ENCODE measurements at regions not wholly inside any gene's neighbourhood (a gene's known extent, or its start where the extent isn't known, plus 50 kb on each side); places are given as distances from the start of the nearest gene placed in this dataset.

GRCh38 chr14:101361044-101361443, 200.3 kb upstream of the DIO3 start:
- in situ Hi-C loops (cut with MboI; ENCODE audit: low sequenced_read_pairs), result no loop called here

- in situ Hi-C loops (cut with MboI; ENCODE audit: low sequenced_read_pairs), result no loop called here
Measured at GRCh38 chr14:101361451-101362433, 199.6 kb upstream of the DIO3 start.

DNA sequence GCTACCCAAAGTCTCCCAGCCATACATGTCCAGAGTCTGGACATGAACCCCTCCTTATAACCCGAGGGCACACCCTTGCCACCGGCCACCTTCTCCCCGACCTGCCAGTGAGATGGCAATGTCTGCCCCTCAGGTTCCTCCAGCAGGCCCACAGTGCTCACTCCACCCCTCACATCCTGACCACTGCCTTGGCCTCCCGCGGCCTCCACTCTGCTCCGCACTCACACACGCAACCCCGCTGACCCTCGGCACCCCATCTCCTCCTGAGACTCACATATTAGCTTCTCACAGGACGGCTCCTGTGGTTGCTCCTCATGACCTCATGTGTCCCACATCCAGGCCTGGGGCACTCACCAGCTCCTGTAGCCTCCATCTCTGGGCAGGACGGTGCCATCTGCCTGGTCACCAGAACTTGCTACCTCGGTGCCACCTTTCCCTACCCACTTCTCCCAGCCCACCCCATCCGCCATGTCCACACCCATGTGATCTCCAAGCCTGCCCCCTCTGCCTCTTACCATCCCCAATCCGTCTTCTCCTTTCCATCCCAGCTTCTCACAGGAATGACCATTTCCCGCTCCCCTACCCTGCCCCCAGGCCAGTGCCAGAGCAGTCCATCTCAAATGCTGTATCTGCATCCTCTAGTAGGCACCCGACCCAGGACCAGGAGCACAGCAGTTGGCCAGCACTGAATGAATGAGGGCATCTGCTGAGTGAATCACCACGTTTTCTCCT, 198.6 kb upstream of the DIO3 start:
- in situ Hi-C loops (cut with MboI; ENCODE audit: low sequenced_read_pairs), result no loop called here

- in situ Hi-C loops (cut with MboI; ENCODE audit: low sequenced_read_pairs), result no loop called here
Measured at GRCh38 chr14:101363261-101363555, 198.1 kb upstream of the DIO3 start.

DNA sequence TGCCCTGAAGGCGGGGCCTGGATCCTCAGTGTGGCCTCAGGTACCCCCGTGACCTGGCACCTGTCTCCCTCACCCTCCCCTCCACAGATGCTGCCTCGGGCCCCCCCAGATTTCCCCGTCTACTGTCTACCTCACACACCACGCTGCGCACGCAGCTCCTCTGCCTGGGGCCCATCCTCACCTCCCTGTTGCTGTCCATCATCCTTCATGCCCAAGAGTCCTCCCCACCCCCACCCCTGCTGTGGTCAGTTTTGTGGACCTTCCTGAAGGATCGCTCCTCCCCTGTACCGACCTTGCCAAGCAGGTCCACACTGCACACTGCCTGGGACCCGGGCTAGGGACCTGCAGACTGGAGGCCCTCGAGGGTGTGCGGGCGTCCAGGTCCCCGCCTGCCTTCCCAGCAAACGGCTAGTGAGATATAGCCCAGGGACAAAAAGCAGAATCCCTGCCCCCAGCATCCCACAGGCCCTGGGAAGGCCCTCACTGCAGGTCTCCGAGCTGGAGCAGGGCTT, 197.4 kb upstream of the DIO3 start:
- in situ Hi-C loops (cut with MboI; ENCODE audit: low sequenced_read_pairs), result no loop called here

GRCh38 chr14:101364503-101365328, 196.6 kb upstream of the DIO3 start:
- in situ Hi-C loops (cut with MboI; ENCODE audit: low sequenced_read_pairs), result no loop called here

- in situ Hi-C loops (cut with MboI; ENCODE audit: low sequenced_read_pairs), result no loop called here
Measured at GRCh38 chr14:101365329-101366158, 195.8 kb upstream of the DIO3 start.

- in situ Hi-C loops (cut with MboI; ENCODE audit: low sequenced_read_pairs), result no loop called here
Measured at GRCh38 chr14:101367421-101368261, 193.7 kb upstream of the DIO3 start.

GRCh38 chr14:101368629-101369028, 192.7 kb upstream of the DIO3 start:
- in situ Hi-C loops (cut with MboI; ENCODE audit: low sequenced_read_pairs), result no loop called here

- in situ Hi-C loops (cut with MboI; ENCODE audit: low sequenced_read_pairs), result no loop called here
Measured at GRCh38 chr14:101369194-101369915, 191.9 kb upstream of the DIO3 start.

DNA sequence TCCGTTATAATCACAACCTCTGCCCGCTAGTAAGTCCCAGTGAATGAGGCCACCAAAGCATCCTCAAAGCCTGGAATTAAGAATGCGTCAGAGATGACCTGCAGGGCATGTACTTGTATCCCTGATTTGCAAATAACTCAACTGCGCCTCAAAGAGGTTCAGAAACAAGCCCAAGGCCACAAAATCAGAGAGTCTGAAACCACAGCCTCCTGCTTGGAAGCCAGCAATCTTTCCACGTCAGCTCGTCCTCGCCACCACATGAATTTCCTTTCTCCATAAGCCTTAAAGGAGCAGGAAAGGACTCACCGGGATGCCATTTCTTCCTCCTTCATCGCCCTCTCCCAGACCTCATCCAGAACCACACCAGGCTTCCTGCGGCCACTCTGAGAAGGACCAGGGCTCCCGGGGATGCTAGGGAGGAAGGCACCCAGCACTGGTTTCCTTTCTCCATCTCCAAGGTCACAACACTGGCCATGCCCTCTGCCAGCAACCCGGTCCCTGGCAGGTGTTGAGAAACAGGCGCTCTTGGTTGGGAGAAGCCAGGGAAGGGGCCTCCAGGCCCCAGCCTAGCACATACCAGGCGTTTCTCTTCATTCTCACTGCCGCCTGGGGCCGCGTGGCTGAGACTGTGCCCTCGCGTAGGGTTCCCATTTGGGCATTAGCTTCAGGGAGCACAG, 191.2 kb upstream of the DIO3 start:
- in situ Hi-C loops (cut with MboI; ENCODE audit: low sequenced_read_pairs), result no loop called here

GRCh38 chr14:101370593-101371569, 190.4 kb upstream of the DIO3 start:
- in situ Hi-C loops (cut with MboI; ENCODE audit: low sequenced_read_pairs), result no loop called here

DNA sequence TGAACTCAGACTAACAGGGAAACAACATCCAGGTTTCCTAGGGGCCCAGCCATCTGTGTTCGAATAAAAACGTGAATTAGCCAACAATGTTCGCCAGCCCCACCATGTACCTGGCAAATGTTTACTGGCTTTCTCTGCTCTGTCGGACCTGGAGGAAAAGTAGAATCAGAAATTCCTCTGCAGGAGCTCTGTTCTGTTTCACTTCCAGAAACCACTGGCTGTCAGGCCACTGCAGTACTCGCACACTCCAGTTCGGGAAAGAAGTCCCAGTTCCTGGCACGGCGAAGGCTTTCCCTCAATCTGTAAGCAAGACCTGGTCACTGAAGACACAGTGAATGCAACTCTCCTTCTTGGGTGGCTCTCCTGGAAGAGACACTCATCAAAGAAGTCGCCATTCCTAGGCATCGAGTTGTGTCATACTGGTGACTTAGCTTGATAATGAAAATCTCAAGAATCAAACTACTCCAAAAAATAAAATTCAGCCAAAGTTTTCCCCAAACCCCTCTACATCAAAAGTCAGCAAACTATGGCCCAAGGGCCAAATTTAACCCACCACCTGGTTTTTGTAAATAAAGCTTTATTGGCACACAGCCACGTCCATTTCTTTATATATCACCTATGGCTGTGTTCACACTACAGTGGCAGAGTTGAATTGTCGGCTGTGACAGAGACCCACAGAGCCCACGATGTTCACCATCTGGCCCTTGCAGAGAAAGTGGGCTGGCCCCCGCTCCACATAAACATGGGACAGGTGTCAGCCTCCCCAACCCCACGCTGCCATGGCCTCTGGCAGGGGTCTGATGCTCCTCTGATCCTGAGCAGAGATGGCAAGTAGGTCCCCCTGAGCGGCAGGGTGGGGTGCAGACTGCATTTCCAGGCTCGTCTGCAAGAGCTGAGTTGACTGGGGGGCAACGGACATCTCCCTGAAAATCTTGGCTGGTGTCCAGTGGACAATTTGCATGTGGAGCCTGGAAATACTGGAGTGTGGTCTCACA, 189.2 kb upstream of the DIO3 start:
- in situ Hi-C loops (cut with MboI; ENCODE audit: low sequenced_read_pairs), result no loop called here

- in situ Hi-C loops (cut with MboI; ENCODE audit: low sequenced_read_pairs), result no loop called here
Measured at GRCh38 chr14:101372894-101373620, 188.2 kb upstream of the DIO3 start.

- in situ Hi-C loops (cut with MboI; ENCODE audit: low sequenced_read_pairs), result no loop called here
Measured at GRCh38 chr14:101373690-101374295, 187.5 kb upstream of the DIO3 start.

Measured in HL-60/S4 treated with phorbol 12-myristate 13-acetate at 8.2 ng/mL for 4 days and 3 days (cell line).